Endothelial cell of umbilical vein (primary cell): ENCODE measurements at regions not wholly inside any gene's neighbourhood (a gene's known extent, or its start where the extent isn't known, plus 50 kb on each side); places are given as distances from the start of the nearest gene placed in this dataset.
"Not testable (repeated sequence)": the region's sequence is repeated elsewhere in the genome, so short reads cannot be mapped to it uniquely, and the experiment has no call there.

Experiments
- BruUV-seq: library from RNA; stranded (reverse); fragments of 400-500 nt; replicated peaks from 2 replicates; lab custom pipeline; 2021; lab: Mats Ljungman, UMichigan
- CTCF ChIA-PET: fragments of 300-600, 350-600 bp; sonication (Branson Sonifier 250); formaldehyde crosslinking; loops from one replicate; lab custom pipeline; 2021; ENCODE audit warnings: antibody characterized with exemption, inconsistent platforms; lab: Charles Lee
- POLR2A ChIA-PET: fragments of 300-600, 350-600 bp; sonication (Branson Sonifier 250); formaldehyde crosslinking; loops from one replicate; lab custom pipeline; 2021; ENCODE audit warnings: antibody characterized with exemption, inconsistent platforms; lab: Charles Lee
- DNase-seq: peaks from one replicate; pipeline ENCODE4 v3.0.0-alpha.2; 2011; ENCODE audit warnings: low read depth, low spot score
- FAIRE-seq: peaks from 2 replicates; lab custom pipeline; 2011; peaks lifted over from hg19 to GRCh38; lab: Jason Lieb, UNC
- H2AFZ ChIP-seq: 2 replicates; pipeline ENCODE4 v1.6.0; 2012; ENCODE audit warnings: low read depth, low read length, control low read depth, inconsistent platforms
- H3K27ac ChIP-seq: 2 replicates; pipeline ENCODE4 v1.5.1; 2011; ENCODE audit warnings: low read depth, mild to moderate bottlenecking, control low read depth, low read length, moderate library complexity; ENCODE audit not compliant: insufficient read depth
- H3K27me3 ChIP-seq, 2 experiments: 2 replicates each; pipeline versions ENCODE4 v1.6.0 to v1.6.1; 2011; ENCODE audit warnings: low read length in 2 of 2, mixed read lengths in 1 of 2; ENCODE audit not compliant: control insufficient read depth in 2 of 2, insufficient read depth in 2 of 2
- H3K36me3 ChIP-seq, 2 experiments: 2 replicates in 1 of 2; 3 replicates in 1 of 2; pipeline ENCODE4 v1.5.1; 2011; ENCODE audit warnings: low read length in 2 of 2, mild to moderate bottlenecking in 1 of 2, moderate library complexity in 1 of 2; ENCODE audit not compliant: control insufficient read depth in 2 of 2, insufficient read depth in 2 of 2; ENCODE audit errors: extremely low read depth in 1 of 2
- H3K4me1 ChIP-seq: 3 replicates; pipeline ENCODE4 v1.5.1; 2011; ENCODE audit warnings: mild to moderate bottlenecking, low read length; ENCODE audit not compliant: control insufficient read depth, insufficient read depth; ENCODE audit errors: extremely low read depth
- H3K4me2 ChIP-seq: 2 replicates; pipeline ENCODE4 v1.6.1; 2011; ENCODE audit warnings: low read length, control low read depth, mixed read lengths; ENCODE audit not compliant: insufficient read depth
- H3K4me3 ChIP-seq, 3 experiments: fragments of 200-600 bp in 1 of 3; sonication (generic), shearing (Covaris generic) in 1 of 3; replicated peaks in 1 of 3; 2 replicates each; pipeline ENCODE4 v1.5.1; 2011 to 2016; ENCODE audit warnings: control low read depth in 3 of 3, low read length in 3 of 3, mild to moderate bottlenecking in 2 of 3, inconsistent platforms in 1 of 3, low read depth in 1 of 3, moderate library complexity in 1 of 3; ENCODE audit not compliant: insufficient read depth in 1 of 3
- H3K79me2 ChIP-seq: 2 replicates; pipeline ENCODE4 v1.6.0; 2012; ENCODE audit warnings: low read length, inconsistent platforms; ENCODE audit not compliant: control insufficient read depth, insufficient read depth
- H3K9ac ChIP-seq: replicated peaks from 2 replicates; pipeline ENCODE3; 2011; ENCODE audit warnings: low read length, control low read depth; ENCODE audit not compliant: insufficient read depth; ENCODE audit errors: extremely low read depth
- H3K9me1 ChIP-seq: replicated peaks from 3 replicates; pipeline ENCODE4 v1.6.0; 2011; ENCODE audit warnings: mild to moderate bottlenecking, low read length; ENCODE audit not compliant: control insufficient read depth, insufficient read depth; ENCODE audit errors: extremely low read depth
- H3K9me3 ChIP-seq: replicated peaks from 2 replicates; pipeline ENCODE4 v1.5.1; 2012; ENCODE audit warnings: low read length, inconsistent platforms; ENCODE audit not compliant: control insufficient read depth, insufficient read depth
- H4K20me1 ChIP-seq: replicated peaks from 2 replicates; pipeline ENCODE3; 2011; ENCODE audit warnings: mild to moderate bottlenecking, low read length; ENCODE audit not compliant: control insufficient read depth, insufficient read depth; ENCODE audit errors: extremely low read depth
- dilution Hi-C: fragments of 300-500 bp; cut with MboI; formaldehyde crosslinking; loops from one replicate; pipeline ENCODE4 v1.15.0; 2019; ENCODE audit warnings: low sequenced_read_pairs; ENCODE audit not compliant: extremely low pct_ligation_motif_present
- intact Hi-C: fragments of 100-400 bp; cut with micrococcal nuclease; formaldehyde crosslinking; loops from one replicate; pipeline ENCODE4 v1.10.0; 2022

DNA sequence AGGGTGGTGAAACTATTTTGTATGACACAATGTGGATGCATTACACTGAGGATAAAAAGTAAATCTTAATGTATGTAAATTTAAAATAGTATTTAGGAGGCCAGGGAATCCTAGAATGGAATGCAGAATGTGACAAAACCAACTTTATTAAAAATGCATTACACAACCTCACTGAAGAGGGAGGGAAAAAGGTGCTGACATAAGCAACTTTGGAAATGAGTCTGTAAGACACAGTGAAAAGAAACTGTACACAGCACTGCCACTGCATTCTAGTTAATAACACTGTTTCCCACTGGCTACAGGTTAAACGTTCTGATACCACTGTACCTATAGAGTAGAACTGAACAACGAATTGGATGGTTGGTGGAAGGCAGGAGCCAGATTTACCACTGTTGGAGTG is 308.8 kb upstream of the DPP6 start:
- POLR2A ChIA-PET, H2AFZ ChIP-seq, H3K4me2 ChIP-seq, CTCF ChIA-PET, H3K9ac ChIP-seq, H4K20me1 ChIP-seq, H3K9me3 ChIP-seq, H3K4me1 ChIP-seq, H3K36me3 ChIP-seq, BruUV-seq, H3K79me2 ChIP-seq, H3K9me1 ChIP-seq, dilution Hi-C loops, DNase-seq, FAIRE-seq, H3K4me3 ChIP-seq, intact Hi-C loops, H3K27me3 ChIP-seq, H3K27ac ChIP-seq: not testable (repeated sequence)

DNA sequence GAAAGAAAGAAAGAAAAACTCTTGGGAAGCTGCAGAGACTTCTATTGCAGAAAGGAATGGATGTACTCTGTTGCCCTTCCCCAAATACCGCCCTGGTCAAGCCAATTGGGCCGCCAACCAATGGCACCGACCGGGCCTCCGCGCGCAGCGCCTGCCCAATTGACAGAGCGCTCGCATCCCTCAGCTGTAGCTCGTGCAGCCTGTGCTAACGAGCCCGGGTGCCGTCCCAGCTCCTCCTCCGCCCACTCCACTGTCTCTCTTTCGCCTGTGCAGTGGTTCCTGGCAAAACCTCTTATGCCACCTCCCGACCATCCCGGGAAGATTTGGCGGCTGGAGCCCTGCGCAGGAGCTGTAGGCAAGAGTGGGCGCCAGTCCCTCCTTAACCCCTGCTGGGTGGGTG is 304.2 kb upstream of the DPP6 start:
- H3K4me1 ChIP-seq, POLR2A ChIA-PET, FAIRE-seq, H3K4me2 ChIP-seq, BruUV-seq, H3K9me3 ChIP-seq, H3K9me1 ChIP-seq, H3K79me2 ChIP-seq, H3K27me3 ChIP-seq, H3K36me3 ChIP-seq, DNase-seq, H4K20me1 ChIP-seq, H3K27ac ChIP-seq, CTCF ChIA-PET, H2AFZ ChIP-seq, intact Hi-C loops, H3K9ac ChIP-seq, dilution Hi-C loops, H3K4me3 ChIP-seq: not testable (repeated sequence)

DNA sequence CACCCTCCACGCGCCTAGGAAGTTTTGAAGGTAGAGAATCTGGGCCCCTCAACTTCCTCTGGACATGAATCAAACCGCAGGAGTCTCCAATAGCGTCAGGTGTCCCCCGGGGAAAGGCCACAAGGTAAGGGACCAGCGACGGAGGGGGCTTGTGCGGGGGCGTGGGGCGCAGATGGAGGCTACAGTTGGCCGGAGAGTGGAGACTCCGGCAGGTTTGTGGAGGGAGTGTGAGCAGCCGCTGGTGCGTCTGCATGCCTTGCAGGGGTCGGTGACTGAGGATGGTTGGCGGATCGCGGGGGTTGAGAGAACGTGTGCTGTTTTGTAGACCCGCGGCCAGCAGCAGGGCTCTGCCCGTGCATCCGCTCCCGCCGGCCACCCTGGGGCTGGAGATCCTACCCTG is 303.3 kb upstream of the DPP6 start:
- H3K4me3 ChIP-seq, H3K36me3 ChIP-seq, dilution Hi-C loops, H3K4me1 ChIP-seq, H3K9ac ChIP-seq, CTCF ChIA-PET, H3K9me1 ChIP-seq, intact Hi-C loops, H3K27ac ChIP-seq, H3K4me2 ChIP-seq, H3K9me3 ChIP-seq, POLR2A ChIA-PET, H3K79me2 ChIP-seq, H2AFZ ChIP-seq, BruUV-seq, H3K27me3 ChIP-seq, DNase-seq, FAIRE-seq, H4K20me1 ChIP-seq: not testable (repeated sequence)

DNA sequence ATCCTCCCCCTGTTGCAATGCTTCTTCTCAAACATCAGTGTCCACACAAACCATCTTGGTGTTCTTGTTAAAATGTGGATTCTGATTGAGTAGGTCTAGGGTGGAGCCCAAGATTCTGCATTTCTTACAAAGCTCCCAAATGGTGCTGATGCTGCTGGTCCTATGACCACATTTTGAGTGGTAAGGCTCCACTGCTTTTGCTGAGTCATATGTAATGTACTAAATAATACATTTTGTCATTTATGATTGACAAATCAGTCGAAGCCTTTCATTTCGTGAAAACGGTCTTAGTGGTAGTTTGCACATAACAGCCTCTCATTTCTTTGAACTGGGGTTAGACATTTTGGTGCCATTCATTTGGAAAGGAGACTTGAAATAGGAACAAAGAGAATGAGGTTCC is 286.3 kb upstream of the DPP6 start:
- H3K4me1 ChIP-seq, H3K9me3 ChIP-seq, BruUV-seq, H3K27ac ChIP-seq, H3K4me3 ChIP-seq, H2AFZ ChIP-seq, H3K27me3 ChIP-seq, DNase-seq, H3K79me2 ChIP-seq, CTCF ChIA-PET, H3K4me2 ChIP-seq, H3K9me1 ChIP-seq, POLR2A ChIA-PET, intact Hi-C loops, H3K9ac ChIP-seq, FAIRE-seq, H4K20me1 ChIP-seq, H3K36me3 ChIP-seq, dilution Hi-C loops: not testable (repeated sequence)
